ENCODE measurements at regions not wholly inside any gene's neighbourhood (a gene's known extent, or its start where the extent isn't known, plus 50 kb on each side); places are given as distances from the start of the nearest gene placed in this dataset.
"Not testable (repeated sequence)": the region's sequence is repeated elsewhere in the genome, so short reads cannot be mapped to it uniquely, and the experiment has no call there.

DNA sequence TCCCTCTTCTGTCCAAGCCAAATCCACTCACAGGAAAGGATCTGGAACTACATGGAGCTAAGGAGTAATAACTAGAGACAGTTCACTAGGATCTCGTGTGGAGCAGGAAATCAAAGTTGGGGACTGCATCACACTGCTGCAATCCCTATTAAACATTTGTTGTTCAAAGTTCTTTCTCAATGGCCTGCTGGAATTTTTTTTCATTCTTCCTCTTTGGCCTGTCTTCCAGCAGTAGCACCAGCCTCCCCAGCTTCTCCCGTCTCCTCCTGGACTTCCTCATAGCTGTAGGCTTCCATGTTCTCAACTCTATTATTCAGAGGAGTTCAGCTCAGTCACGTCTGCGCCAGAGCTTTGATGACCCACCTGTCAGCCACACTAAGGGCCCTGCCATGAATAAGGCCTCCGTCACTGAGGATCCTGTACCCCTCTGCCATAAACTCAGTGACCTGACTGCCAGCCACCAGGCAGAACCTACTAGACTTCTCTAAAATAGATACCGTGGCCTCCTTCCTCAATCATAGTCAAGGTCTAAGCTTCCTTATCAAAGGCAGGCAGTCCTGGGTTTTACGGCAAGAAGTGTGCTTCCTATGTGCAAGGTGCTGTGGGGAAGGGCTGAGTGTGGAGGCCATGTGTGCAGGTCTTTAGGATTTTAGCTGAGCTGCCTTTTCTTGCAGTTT, 60.9 kb upstream of the PLGLB2 start:
- H3K36me3 ChIP-seq; H3K9me3 ChIP-seq; H3K27ac ChIP-seq; FAIRE-seq; ATAC-seq; H3K4me3 ChIP-seq; H3K27me3 ChIP-seq; DNase-seq; H3K4me1 ChIP-seq; intact Hi-C loops (cut with DNase I): not testable (repeated sequence)
- no CpG with 5 or more reads among the region's 7 CpGs for WGBS, 2 donors

DNA sequence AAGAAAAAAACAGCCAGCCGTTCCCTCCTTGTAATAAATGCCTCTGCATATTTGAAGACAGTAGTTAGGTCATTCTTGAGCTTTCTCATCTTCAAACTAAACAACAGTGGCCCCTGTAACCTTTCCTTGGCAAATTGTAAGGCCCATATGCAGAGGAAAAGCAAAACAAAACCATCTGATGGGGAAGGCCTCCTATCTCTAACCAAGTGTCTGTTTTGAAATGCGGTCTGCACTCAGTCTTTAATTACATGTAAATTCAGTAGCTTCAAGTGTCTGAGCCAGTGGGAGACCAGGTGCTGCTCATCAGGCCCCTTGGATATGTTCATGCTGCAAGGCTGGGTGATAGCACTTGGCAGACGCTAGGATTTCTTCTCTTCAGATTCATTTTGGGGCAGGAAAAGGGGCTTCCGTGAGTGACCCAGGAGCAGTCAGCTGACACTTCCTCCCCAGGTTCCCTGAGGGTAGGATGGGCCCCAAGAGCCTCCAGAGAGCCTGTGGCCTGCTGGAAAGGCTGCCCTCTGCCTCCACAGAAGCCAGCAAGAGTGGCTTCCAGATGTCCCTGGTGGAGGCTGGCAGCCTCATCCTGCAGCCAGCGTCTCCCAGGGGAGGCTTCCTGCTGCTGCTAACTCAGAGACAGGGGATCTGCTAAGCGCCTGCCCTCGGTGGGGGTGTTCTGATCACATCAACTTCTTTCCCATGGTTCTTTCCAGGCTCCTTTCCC, 60.2 kb upstream of the PLGLB2 start:
- H3K36me3 ChIP-seq; ATAC-seq; H3K9me3 ChIP-seq; H3K27me3 ChIP-seq; H3K27ac ChIP-seq; intact Hi-C loops (cut with DNase I); H3K4me3 ChIP-seq; DNase-seq; FAIRE-seq; H3K4me1 ChIP-seq: not testable (repeated sequence)
- 80 to 89% methylated on average over 2 to 4 of the region's 7 CpGs for WGBS, 2 donors

DNA sequence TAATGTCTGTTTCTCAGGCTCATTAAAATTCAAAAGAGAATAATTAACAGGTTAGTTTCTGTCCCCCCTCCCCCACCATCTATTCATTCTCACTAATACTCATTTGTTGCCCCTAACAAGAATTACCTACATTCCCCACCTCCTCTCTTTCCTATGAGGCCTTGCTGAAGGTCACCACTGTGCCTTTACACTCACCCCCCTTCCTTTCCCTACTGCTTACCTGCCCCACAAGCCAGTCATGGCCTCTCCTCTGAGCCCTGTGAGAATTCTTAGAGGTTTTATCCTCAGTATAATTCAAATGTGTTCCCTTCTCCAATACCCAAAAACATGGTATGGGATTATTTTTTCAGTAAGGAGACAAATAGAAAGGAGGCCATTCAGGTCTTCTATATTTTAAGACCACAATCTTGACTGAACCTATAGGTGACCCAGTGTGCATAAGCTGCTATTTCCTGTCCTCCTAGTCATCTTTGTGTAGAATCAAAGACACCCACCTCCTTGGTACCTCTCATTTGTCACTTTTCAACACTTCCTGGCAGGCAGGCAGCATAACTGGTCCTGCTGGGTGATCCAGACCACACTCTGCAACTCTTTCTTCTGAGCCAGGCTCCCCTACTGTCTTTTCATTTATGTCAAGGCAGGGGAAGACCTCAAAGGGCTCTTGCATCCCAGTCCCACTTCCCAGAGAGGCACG, 55.8 kb upstream of the PLGLB2 start:
- H3K4me3 ChIP-seq; H3K9me3 ChIP-seq; H3K36me3 ChIP-seq; H3K27me3 ChIP-seq; H3K4me1 ChIP-seq; ATAC-seq; FAIRE-seq; DNase-seq; H3K27ac ChIP-seq; intact Hi-C loops (cut with DNase I): not testable (repeated sequence)
- 75 to 79% methylated on average over 1 of the region's 1 CpG for WGBS, 2 donors

DNA sequence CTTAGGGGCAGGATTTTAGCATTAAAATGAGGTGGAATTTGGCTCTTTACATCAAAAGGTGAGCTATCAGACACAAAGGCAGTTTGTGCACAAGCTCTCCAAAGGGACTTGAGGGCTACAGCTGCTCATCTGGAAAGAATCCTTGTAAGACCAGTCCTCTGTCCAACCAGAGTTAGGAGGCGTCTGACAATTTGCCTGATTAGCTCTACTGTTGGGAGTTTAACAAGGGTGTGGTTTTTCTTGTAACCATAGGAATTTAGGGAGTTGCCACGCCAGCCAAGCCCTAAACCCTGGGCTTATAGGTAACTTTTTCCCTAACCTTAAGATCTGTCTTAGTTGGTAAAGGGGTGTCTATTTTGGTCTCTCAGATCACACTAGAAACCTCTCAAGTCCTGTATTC, 55.0 kb upstream of the PLGLB2 start:
- H3K9me3 ChIP-seq; FAIRE-seq; H3K4me1 ChIP-seq; H3K4me3 ChIP-seq; H3K27me3 ChIP-seq; DNase-seq; ATAC-seq; H3K36me3 ChIP-seq; intact Hi-C loops (cut with DNase I); H3K27ac ChIP-seq: not testable (repeated sequence)
- WGBS, 2 donors: 93 to 100% methylated on average over 2 of the region's 2 CpGs

GRCh38 chr2:87693882-87694281, 54.0 kb upstream of the PLGLB2 start:
- WGBS, 2 donors: no CpG with 5 or more reads among the region's 1 CpG
- H3K27me3 ChIP-seq: not testable (repeated sequence)

GRCh38 chr2:87695596-87696323, 52.1 kb upstream of the PLGLB2 start:
- H3K4me3 ChIP-seq; H3K4me1 ChIP-seq; DNase-seq; intact Hi-C loops (cut with DNase I); ATAC-seq; H3K27me3 ChIP-seq; H3K27ac ChIP-seq; FAIRE-seq; H3K9me3 ChIP-seq; H3K36me3 ChIP-seq: not testable (repeated sequence)
- WGBS, 2 donors: 70 to 77% methylated on average over 8 of the region's 9 CpGs

More at GRCh38 chr2:87693882-87694281, 54.0 kb upstream of the PLGLB2 start:
- H3K9me3 ChIP-seq; H3K4me3 ChIP-seq; DNase-seq; H3K36me3 ChIP-seq; ATAC-seq; H3K27ac ChIP-seq; H3K4me1 ChIP-seq; FAIRE-seq; intact Hi-C loops (cut with DNase I): not testable (repeated sequence)

Small RNA genes lying in the stretch of these regions (microRNA-seq; reads per million reads assigned to microRNA genes)
- 0 reads per million in 2 donors for gene MIR4771-1

Measured in pancreas (tissue), 10 donors.